Skin epidermis (tissue), 12 donors: ENCODE measurements at regions not wholly inside any gene's neighbourhood (a gene's known extent, or its start where the extent isn't known, plus 50 kb on each side); places are given as distances from the start of the nearest gene placed in this dataset.
"Not testable (repeated sequence)": the region's sequence is repeated elsewhere in the genome, so short reads cannot be mapped to it uniquely, and the experiment has no call there.

Experiments used
- H3K27ac ChIP-seq, 21 experiments: fragments of 200-600 bp; sonication (generic) in 11 of 21; one replicate each; pipeline ENCODE4 v1.5.0; 2020; ENCODE audit warnings: mild to moderate bottlenecking in 3 of 21, inconsistent platforms in 2 of 21, moderate library complexity in 2 of 21
- H3K4me3 ChIP-seq, 7 experiments: fragments of 200-600 bp; sonication (generic) in 2 of 7; one replicate each; pipeline ENCODE4 v1.5.0; 2020; ENCODE audit warnings: inconsistent platforms in 2 of 7, mild to moderate bottlenecking in 2 of 7, moderate library complexity in 1 of 7

DNA sequence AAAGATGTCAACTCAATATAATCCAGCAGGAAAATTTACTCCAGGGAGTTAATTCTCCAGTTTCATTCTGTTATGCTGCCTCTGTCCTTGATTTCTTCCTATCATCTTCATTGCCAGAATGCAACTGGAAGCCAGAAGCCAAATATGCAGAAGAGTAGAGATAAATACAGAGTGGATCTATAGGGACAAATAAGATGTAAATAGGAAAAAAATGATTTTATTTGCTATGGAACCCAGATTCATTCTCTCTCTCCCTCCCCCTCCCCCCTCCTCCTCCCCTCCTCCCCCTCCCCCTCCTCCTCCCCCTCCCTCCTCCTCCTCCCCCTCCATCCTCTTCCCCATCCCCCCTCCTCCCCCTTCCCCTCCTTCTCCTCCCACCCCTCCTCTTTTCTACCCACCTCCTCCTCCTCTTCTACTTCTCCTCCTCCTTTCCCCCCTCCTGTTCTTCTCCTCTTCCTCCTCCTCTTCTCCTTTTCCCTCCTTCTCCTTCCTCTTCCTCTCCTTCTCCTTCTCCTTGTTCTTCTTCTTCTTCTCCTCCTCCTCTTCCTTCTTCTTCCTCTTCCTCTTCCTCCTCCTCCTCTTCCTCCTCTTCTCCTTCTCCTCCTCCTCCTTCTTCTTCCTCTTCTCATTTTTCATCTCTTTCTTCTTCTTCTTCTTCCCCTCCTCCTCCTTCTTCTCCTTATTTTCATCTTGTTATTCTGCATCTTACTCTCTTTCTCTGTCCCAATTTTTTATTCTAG lies 306.4 kb downstream of the NUF2 start:
- Histone ChIP-seq H3K4me3 (no peak overlapping the region), H3K27ac (no peak overlapping the region)

DNA sequence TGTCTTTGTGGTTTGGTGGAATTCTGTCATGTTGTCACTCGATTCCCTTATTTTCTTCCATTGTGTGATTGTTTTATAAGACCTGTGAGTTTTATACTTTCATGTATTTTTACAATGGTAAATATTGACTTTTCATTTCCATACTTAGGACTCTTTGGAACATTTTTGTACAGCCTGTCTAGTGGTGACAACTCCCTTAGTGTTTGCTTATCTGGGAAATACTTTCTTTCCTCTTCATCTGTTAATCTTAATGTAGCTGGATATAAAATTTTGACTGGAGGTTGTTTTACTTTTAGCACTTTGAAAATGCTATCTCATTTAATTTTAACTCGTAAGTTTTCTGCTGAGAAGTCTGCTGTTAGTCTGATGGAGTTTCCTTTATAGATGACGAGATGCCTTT lies 310.5 kb downstream of the NUF2 start:
- no peak overlapping the region for H3K27ac ChIP-seq
- no peak overlapping the region for H3K4me3 ChIP-seq

DNA sequence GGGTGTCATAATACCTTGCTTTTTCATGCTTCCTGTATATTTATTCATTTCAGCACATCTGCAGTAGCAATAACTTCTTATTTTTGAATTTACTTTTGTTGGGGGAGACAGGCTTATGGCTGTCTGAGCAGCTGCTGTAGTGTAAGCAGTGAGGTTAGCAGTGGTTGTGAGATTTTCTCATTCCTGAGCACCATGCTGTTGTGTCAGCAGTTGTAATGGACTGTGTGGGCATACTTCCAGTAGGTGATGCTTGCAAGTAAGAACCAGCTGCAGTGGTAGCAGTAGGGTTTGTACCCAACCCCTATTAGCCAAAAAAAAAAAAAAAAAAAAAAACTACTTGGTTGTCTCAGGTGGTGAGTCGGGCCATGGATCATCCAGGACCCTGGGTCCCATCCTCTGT lies 311.6 kb downstream of the NUF2 start:
- no peak overlapping the region for H3K27ac ChIP-seq
- no peak overlapping the region for H3K4me3 ChIP-seq

DNA sequence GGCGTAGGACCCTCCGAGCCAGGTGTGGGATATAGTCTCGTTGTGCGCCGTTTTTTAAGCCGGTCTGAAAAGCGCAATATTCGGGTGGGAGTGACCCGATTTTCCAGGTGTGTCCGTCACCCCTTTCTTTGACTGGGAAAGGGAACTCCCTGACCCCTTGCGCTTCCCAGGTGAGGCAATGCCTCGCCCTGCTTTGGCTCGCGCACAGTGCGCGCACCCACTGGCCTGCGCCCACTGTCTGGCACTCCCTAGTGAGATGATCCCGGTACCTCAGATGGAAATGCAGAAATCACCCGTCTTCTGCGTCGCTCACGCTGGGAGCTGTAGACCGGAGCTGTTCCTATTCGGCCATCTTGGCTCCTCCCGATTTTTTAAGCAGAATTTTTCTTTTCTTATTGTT lies 323.9 kb downstream of the NUF2 start:
- not testable (repeated sequence) for H3K4me3 ChIP-seq
- peak overlapping the region in 1 of 21 experiments; percentile 39 for H3K27ac ChIP-seq

DNA sequence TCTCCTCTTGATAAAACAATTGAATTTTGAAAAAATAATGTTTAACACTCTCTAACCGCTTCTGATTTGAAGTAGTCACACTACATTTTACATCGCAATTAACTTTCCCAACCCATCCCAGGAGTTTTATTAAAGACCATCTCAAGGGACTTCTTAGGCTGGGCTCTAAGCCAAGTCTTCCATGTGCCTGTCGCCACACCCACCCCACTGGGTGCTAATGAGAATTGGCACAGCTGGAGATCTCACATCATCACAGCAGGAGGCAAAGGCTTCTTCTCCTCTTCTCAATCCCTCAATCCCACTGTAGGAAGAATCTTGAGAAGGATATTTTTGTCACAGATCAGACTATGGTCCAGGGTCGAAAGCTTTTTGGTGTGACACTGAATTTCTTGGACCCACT lies 328.9 kb downstream of the NUF2 start:
- H3K27ac ChIP-seq, result no peak overlapping the region
- no peak overlapping the region for H3K4me3 ChIP-seq

DNA sequence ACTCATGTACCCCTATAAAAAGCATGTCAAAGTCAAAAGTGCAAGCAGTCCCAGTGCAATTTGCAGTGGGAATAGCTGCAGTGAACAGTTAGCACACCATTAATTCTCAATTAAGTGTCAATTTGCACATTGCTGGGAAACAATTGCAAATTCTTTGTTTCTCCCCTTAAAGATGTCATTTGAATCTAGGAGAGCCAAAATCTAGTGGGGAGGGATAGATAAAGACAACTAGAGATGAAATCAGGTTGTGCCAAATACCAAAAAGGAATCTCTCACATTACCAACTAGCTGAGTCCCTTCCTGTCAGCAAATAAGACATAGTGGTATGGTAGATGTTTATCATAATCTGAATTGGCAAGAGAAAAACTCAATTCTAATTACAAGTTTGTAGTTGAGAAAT lies 330.7 kb downstream of the NUF2 start:
- no peak overlapping the region for H3K4me3 ChIP-seq
- no peak overlapping the region for H3K27ac ChIP-seq

DNA sequence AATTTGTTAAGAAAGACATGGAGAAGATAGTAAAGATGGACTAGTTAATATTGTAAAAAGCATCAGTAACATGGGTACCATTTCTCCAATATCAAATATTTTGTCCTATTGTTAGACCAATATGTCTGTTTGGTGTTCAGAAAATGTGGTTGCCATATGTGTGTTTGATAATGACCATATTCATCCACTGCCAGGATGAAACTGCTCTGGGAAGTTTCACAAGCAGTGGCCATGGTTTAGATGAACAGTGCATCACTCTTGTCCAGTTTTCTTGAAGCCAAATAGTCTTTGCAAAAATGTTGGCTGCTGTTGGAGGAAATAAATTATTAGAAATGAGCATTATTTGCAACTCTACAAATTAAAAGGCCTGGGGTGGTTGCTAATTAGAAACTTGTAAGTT lies 333.8 kb downstream of the NUF2 start:
- no peak overlapping the region for H3K27ac ChIP-seq

DNA sequence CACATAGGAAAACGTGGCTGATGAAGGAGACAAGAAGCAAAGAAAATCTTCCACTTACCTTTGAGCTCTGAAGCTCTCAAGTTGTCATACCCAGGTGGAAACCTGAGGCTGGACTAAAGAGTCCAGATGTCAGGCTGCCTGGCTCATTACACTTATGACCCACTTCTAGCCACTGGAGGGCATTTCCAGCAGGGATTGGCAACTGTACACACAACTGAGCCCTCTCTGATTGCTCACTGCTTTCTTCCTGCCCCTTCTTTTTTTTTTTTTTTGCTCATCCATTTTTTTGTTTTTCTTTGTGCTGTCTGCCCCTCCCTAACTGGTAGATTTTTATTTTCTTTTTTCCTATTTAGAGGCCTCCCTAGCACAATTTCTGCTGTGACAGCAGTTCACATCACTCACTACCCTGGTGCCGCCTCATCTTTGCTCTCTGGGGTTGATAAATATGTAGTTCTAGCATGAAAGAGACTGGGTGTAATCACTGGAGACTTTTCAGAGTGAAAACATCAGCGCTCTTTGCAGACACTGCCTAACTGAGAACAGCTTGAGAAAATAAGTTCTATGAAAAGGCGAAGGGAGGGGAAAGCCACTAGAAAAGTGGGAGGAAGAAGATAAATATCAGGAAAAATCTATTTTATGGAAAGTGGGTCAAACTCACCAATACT lies 334.5 kb downstream of the NUF2 start:
- Histone ChIP-seq H3K27ac (no peak overlapping the region), H3K4me3 (no peak overlapping the region)

More for the DNA sequence above, 333.8 kb downstream of the NUF2 start:
- H3K4me3 ChIP-seq, result no peak overlapping the region

DNA sequence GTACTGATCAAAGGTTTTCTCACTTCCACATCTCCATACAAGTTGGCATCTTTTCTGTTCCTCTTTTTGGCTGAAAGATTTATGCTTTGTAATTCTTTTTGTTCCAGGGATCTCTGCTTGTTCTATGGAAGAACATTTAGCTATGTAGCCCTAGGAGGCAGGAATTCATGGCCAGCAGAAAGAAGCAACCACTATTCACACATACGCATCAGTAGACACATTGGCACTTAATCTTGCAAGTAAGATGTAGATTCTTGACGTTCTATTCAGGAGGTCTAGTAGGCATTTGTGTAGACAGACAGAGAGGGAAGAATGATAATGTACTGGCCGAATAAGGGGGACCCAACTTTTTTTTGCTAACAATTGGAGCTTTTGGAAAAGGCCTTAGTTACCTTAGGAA lies 336.0 kb downstream of the NUF2 start:
- Histone ChIP-seq H3K4me3 (no peak overlapping the region), H3K27ac (no peak overlapping the region)

DNA sequence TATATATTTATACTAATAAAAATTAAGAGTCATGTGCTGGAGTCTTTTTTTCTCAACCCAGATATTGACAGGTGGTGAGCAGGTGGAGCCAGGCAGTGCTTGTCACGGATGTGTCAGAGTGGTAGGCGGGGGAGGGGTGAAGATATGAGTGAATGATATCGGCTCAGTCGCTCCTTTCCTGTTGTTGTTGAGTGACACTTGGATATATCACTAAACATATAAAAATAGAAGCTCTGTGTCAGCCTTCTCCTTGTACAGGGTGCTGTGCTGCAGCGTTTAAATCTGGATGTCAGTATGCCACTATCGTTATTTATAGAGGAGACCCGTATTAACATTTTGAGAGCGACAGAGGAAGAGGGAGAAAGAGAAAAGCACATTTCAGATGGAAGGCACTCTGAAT lies 339.6 kb downstream of the NUF2 start:
- Histone ChIP-seq H3K4me3 (no peak overlapping the region), H3K27ac (no peak overlapping the region)

DNA sequence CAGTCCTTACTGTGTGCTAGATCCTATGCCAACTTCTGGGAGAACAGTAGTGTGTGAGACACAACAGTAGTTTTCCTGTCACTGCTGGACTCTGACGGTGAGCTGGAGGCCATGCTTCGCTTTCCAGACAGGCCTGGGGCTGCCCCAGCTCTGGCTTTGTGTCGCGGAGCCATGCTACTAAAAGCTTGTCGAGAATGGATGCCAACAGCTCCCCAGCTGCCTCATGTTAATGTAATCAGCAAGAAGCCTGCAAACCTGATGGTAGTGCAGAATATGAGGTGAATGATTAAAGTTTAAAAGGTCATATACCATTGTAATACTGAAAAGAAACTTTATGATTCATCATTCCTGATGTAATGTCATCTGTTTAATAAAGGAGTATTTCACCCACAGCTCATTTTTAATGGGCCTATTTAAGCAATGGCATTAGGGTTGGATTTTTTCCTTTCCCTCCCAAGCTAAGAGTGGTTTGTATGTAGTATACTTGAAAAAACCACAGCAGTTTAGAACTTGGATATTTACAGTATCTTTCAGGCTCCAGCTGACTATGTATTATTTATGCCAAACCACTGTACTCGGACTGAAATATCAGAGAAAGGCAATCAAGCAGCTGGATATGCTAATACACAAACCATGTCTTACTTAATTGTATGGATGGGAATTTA lies 343.0 kb downstream of the NUF2 start:
- H3K4me3 ChIP-seq, result no peak overlapping the region
- H3K27ac ChIP-seq, result no peak overlapping the region

DNA sequence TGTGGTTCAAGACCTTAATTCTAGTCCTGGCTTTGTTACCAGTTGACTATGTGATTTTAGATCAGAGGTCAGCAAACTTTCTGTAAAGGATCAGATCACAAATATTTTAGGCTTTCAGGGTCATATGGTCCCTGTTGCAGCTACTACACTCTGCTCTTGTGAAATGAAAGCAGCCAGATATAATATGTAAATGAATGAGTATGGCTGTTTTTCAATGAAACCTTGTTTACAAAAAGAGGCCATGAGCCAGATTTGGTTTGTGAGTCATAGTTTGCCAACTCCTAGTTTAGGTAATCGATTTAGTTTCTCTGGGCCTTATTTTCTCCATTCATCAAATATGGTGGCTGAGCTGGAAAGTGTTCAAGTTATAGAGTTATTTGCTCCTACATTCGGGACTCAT lies 346.7 kb downstream of the NUF2 start:
- Histone ChIP-seq H3K4me3 (no peak overlapping the region), H3K27ac (no peak overlapping the region)

DNA sequence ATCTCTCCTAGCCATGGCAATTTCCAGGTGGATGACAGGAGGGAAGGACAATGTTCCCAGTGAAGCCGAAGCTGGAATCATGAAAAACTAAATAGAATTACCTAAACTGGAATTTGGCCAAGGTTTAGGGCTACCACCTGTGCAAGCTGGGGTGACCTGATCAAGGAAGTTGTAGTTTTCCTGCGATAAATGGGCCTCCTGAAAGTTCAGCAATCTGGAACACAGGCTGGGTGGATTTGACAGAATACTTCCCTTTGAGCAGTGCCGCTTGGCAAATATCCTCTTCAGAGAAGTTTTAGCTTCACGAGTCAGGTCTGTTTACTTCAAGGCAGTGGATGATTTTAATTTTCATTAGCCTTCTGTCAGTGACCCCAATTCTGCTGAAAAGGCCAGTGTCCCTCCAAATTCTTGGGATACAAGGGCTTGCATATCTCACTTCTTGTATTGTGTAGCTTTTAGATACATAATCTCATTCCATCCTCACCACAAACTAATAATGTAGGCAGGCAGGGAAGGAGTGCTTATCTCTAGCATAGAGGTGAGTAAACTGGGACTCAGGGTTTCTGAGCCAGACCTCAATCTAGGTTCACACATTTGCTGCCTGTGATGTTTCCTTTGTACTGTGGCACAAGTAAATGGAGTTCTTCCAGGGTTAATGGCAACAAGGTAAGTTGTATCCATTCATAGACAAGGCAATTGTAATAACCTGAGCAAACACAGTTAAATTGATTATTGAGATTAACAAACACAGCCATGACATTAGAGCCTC lies 349.4 kb downstream of the NUF2 start:
- no peak overlapping the region for H3K4me3 ChIP-seq
- no peak overlapping the region for H3K27ac ChIP-seq

DNA sequence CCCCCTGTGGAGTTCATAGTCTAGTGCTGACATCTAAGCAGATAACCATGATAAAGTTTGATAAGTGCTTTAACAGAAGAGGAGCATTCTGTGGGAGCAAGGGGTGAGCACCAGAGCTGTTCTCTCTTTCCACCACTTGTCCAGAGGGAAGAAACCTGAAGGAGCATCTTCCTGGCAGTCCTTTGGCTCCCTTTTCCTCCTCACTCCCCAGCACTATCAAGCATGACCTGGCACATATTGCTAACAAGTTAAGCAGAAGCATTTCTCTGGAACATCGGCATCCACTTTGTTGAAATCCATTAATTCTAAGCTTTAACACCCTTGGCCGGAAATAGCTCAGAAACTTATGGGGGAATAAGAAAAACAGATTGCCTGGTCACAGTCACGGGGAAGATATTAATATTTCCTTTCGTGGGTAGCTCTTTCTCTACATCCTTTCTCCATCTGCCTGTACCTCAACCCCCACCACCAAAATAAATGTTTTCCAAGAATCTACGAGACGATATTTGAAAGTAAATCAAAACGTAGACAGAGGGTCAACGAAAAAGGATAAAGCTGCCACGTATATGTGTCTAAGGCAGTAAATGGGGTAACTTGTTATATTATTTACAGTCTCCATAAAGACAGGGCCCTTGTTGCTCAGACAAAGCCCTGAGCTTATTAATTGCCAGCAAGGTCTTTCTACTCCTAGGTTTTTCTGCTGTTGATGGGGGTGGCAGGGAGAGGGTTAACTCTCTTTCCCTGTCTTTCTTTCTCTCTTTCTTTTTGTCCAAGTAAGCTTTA lies 351.4 kb downstream of the NUF2 start:
- Histone ChIP-seq H3K27ac (no peak overlapping the region), H3K4me3 (no peak overlapping the region)

DNA sequence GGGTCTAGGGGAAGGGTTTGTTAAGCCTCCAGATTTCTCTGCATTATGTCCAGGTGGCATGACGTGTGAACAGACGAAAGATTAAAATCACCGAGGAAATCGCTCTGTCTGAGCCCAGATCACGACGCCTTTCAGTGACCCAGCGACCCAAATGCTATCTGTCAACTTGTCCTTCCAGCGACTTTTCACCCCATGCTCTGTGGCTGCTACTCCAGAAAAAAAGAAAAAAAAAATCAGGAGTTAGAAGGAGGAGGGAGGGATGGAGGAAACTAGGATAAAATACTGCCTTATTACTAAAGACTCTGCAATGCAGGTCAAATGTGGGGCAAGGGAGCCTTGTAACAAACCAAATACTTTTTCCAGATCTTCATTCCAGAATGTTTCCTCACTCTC lies 352.0 kb downstream of the NUF2 start:
- no peak overlapping the region for H3K27ac ChIP-seq
- H3K4me3 ChIP-seq, result no peak overlapping the region

DNA sequence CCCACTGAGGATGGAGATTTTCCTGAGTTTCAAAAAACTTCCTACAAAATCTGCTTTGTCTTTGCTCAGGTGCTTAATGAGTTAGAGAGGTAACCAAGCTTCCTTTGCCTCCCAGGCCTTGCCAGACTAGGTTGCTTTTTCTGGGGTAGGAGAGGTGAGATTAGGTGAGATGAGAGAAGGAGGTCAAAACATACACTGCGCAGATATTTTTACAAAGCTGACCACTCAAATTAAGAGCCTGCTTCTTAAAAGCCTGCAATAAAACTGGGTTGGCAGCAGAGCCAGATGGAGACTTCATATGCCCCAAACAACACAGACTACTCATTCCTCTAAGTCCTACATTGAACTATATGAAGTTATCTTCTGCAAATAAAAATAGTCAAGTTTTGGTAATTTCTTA lies 352.5 kb downstream of the NUF2 start:
- H3K27ac ChIP-seq, result no peak overlapping the region
- H3K4me3 ChIP-seq, result no peak overlapping the region

DNA sequence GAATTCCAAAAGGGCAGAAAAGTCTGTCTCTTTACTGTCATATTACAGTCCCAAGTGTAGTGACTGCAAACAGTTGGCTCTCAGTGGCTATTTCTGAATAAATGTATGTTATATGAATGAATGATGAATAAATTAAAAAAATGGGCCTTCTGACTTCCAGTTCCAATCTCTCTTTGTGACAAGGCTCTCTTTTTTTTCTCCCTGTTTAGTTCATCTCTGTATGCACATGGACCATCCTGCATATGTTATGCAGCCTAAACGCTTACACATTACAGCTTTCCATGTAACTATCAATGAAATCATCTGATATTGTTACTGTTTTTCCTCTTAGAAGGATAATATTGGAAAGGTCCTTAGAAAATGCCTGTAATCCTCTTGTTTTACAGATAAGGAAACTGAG lies 363.0 kb downstream of the NUF2 start:
- H3K27ac ChIP-seq, result no peak overlapping the region
- no peak overlapping the region for H3K4me3 ChIP-seq

DNA sequence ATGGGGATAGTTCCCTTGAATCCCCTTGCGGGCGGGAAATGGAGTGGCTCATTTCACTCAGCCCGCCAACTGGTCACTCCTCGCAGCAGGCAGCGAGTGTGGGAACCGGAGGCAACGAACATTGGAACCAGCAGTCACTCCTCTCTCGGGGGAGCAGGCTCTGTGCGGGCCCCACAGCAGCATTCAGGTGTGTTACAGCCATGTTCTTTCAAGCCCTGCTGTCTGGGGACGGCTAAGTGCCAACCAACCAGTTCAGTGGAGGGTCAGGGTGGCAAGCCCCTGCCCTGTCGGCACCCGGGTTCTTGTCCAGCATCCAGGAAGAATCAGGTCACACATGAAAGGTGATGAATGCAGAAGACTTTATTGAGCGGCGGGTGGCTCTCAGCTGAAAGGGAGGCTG lies 370.5 kb downstream of the NUF2 start:
- H3K4me3 ChIP-seq, result no peak overlapping the region
- H3K27ac ChIP-seq, result no peak overlapping the region

DNA sequence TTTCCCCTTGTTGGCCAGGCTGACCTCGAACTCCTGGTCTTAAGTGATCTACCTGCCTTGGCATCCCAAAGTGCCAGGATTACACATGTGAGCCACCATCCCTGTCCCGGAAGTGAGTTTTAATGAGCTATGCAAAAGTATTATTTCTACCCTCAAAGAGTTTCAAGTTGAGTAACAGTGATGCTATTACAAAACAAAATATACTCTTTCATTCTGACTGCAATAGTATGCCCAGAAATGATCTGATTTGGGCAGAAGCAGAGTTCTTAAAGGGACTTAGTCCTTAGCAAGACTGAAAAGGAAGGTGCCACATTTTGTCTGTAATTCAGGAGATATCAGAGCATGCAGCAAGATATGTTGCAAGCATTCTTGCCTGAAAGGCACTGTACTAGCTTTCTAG lies 375.4 kb downstream of the NUF2 start:
- no peak overlapping the region for H3K27ac ChIP-seq
- H3K4me3 ChIP-seq, result no peak overlapping the region
